H1 (cell line): ENCODE measurements at regions not wholly inside any gene's neighbourhood (a gene's known extent, or its start where the extent isn't known, plus 50 kb on each side); places are given as distances from the start of the nearest gene placed in this dataset.

ENCODE experiments used
- CTCF ChIA-PET: fragments of 300-600 bp; sonication (Branson Sonifier 250); formaldehyde crosslinking; loops from one replicate; lab custom pipeline; 2021; ENCODE audit not compliant: partially characterized antibody; lab: Charles Lee
- POLR2A ChIA-PET: fragments of 300-600 bp; sonication (Branson Sonifier 250); formaldehyde crosslinking; loops from one replicate; lab custom pipeline; 2021; ENCODE audit warnings: inconsistent platforms; ENCODE audit not compliant: partially characterized antibody; lab: Charles Lee
- DNase-seq, 2 experiments: peaks; one replicate each; pipeline versions ENCODE4 v3.0.0 to v3.0.0-alpha.2; 2010 to 2022; ENCODE audit warnings: low spot score in 2 of 2, low read depth in 1 of 2, mixed read lengths in 1 of 2
- FAIRE-seq: peaks from 2 replicates; lab custom pipeline; 2011; peaks lifted over from hg19 to GRCh38; lab: Jason Lieb, UNC
- H2AFZ ChIP-seq: 2 replicates; pipeline ENCODE4 v1.8.1; 2012; ENCODE audit warnings: low read length, inconsistent platforms
- H2AK5ac ChIP-seq: 2 replicates; pipeline ENCODE4 v1.6.1; 2013; ENCODE audit warnings: low read depth, low read length
- H2BK120ac ChIP-seq: replicated peaks from 2 replicates; pipeline ENCODE3; 2013; ENCODE audit warnings: low read depth, low read length, inconsistent platforms
- H2BK12ac ChIP-seq: 2 replicates; pipeline ENCODE4 v1.6.1; 2013; ENCODE audit warnings: low read depth, low read length
- H2BK15ac ChIP-seq: 2 replicates; pipeline ENCODE4 v1.6.1; 2013; ENCODE audit warnings: low read length
- H2BK20ac ChIP-seq: 2 replicates; pipeline ENCODE4 v1.6.1; 2013; ENCODE audit warnings: low read length
- H2BK5ac ChIP-seq: 2 replicates; pipeline ENCODE4 v1.6.1; 2013; ENCODE audit warnings: low read depth, low read length
- H3K14ac ChIP-seq: 2 replicates; pipeline ENCODE4 v1.6.1; 2013; ENCODE audit warnings: inconsistent platforms; ENCODE audit not compliant: insufficient read length
- H3K18ac ChIP-seq: 2 replicates; pipeline ENCODE4 v1.6.1; 2013; ENCODE audit warnings: low read length; ENCODE audit errors: extremely low read depth
- H3K23ac ChIP-seq: 2 replicates; pipeline ENCODE4 v1.6.1; 2013; ENCODE audit warnings: inconsistent platforms; ENCODE audit not compliant: insufficient read length
- H3K23me2 ChIP-seq: 2 replicates; pipeline ENCODE4 v1.6.1; 2013; ENCODE audit warnings: low read depth, low read length
- H3K27ac ChIP-seq: 2 replicates; pipeline ENCODE4 v1.6.1; 2011; ENCODE audit warnings: low read depth, low read length, inconsistent platforms
- H3K27me3 ChIP-seq, 4 experiments: replicated peaks in 1 of 4; 1 replicate in 1 of 4; 2 replicates in 3 of 4; pipeline versions ENCODE4 v1.6.1 to v1.8.1; 2011 to 2013; ENCODE audit warnings: low read length in 3 of 4, mild to moderate bottlenecking in 3 of 4, inconsistent platforms in 2 of 4, mixed read lengths in 2 of 4, moderate library complexity in 1 of 4; ENCODE audit not compliant: control insufficient read depth in 3 of 4, insufficient read depth in 3 of 4; ENCODE audit errors: extremely low read depth in 1 of 4
- H3K36me3 ChIP-seq, 4 experiments: 2 replicates each; pipeline versions ENCODE4 v1.6.1 to v1.8.1; 2011 to 2013; ENCODE audit warnings: mild to moderate bottlenecking in 4 of 4, low read length in 3 of 4, moderate library complexity in 2 of 4, control low read depth in 1 of 4, inconsistent platforms in 1 of 4; ENCODE audit not compliant: insufficient read depth in 4 of 4, control insufficient read depth in 2 of 4
- H3K4ac ChIP-seq: replicated peaks from 2 replicates; pipeline ENCODE3; 2013; ENCODE audit warnings: low read length, low read depth, mixed read lengths, inconsistent platforms; ENCODE audit not compliant: insufficient read length
- H3K4me1 ChIP-seq, 4 experiments: replicated peaks in 1 of 4; 1 replicate in 1 of 4; 2 replicates in 3 of 4; pipeline versions ENCODE4 v1.6.1 to v1.8.1; 2011 to 2013; ENCODE audit warnings: low read length in 3 of 4, inconsistent platforms in 2 of 4, mixed read lengths in 1 of 4; ENCODE audit not compliant: insufficient read depth in 4 of 4, control insufficient read depth in 3 of 4
- H3K4me2 ChIP-seq, 2 experiments: 2 replicates each; pipeline versions ENCODE4 v1.6.1 to v1.8.1; 2011 to 2013; ENCODE audit warnings: low read depth in 2 of 2, low read length in 2 of 2, control low read depth in 1 of 2, inconsistent platforms in 1 of 2, mild to moderate bottlenecking in 1 of 2; ENCODE audit not compliant: insufficient read depth in 1 of 2
- H3K4me3 ChIP-seq, 4 experiments: fragments of 200-600, 300-600 bp in 1 of 4; sonication (generic), shearing (Covaris generic), sonication (Bioruptor Twin) in 1 of 4; 2 replicates each; pipeline versions ENCODE4 v1.5.1 to v1.8.1; 2011 to 2016; ENCODE audit warnings: low read length in 4 of 4, low read depth in 3 of 4, control low read depth in 2 of 4, inconsistent platforms in 2 of 4, mild to moderate bottlenecking in 2 of 4, mixed read lengths in 1 of 4, moderate library complexity in 1 of 4; ENCODE audit not compliant: insufficient read depth in 2 of 4; ENCODE audit errors: extremely low read depth in 1 of 4
- H3K56ac ChIP-seq: replicated peaks from 2 replicates; pipeline ENCODE3; 2013; ENCODE audit warnings: low read depth, mild to moderate bottlenecking, mixed read lengths, low read length, inconsistent platforms; ENCODE audit not compliant: insufficient read length
- H3K79me1 ChIP-seq: 2 replicates; pipeline ENCODE4 v1.6.1; 2013; ENCODE audit warnings: low read depth, low read length, control low read depth
- H3K79me2 ChIP-seq, 2 experiments: 2 replicates each; pipeline versions ENCODE4 v1.6.1 to v1.8.1; 2012 to 2013; ENCODE audit warnings: low read length in 2 of 2, mild to moderate bottlenecking in 2 of 2, inconsistent platforms in 1 of 2; ENCODE audit not compliant: insufficient read depth in 2 of 2, control insufficient read depth in 1 of 2
- H3K9ac ChIP-seq, 4 experiments: replicated peaks in 1 of 4; 1 replicate in 1 of 4; 2 replicates in 3 of 4; pipeline versions ENCODE4 v1.6.1 to v1.8.1; 2011 to 2013; ENCODE audit warnings: low read depth in 3 of 4, low read length in 3 of 4, control low read depth in 2 of 4, mild to moderate bottlenecking in 2 of 4, moderate library complexity in 2 of 4, inconsistent platforms in 1 of 4; ENCODE audit errors: extremely low read depth in 1 of 4
- H3K9me3 ChIP-seq, 2 experiments: 2 replicates each; pipeline versions ENCODE4 v1.6.1 to v1.8.1; 2012 to 2013; ENCODE audit warnings: mild to moderate bottlenecking in 2 of 2, moderate library complexity in 2 of 2, control low read depth in 1 of 2, inconsistent platforms in 1 of 2, low read depth in 1 of 2, low read length in 1 of 2, mixed read lengths in 1 of 2; ENCODE audit not compliant: insufficient read depth in 2 of 2
- H4K20me1 ChIP-seq, 2 experiments: replicated peaks in 1 of 2; 2 replicates each; pipeline versions ENCODE3 to v1.8.1; 2011 to 2013; ENCODE audit warnings: inconsistent platforms in 2 of 2, low read length in 2 of 2, mild to moderate bottlenecking in 1 of 2; ENCODE audit not compliant: insufficient read depth in 2 of 2, control insufficient read depth in 1 of 2
- H4K5ac ChIP-seq: 2 replicates; pipeline ENCODE4 v1.6.1; 2013; ENCODE audit warnings: low read length, low read depth, mixed read lengths, inconsistent platforms; ENCODE audit not compliant: insufficient read length
- H4K8ac ChIP-seq: 2 replicates; pipeline ENCODE4 v1.8.0; 2013; ENCODE audit warnings: mild to moderate bottlenecking, moderate library complexity, low read length, inconsistent platforms; ENCODE audit not compliant: insufficient read depth; ENCODE audit errors: extremely low read depth
- H4K91ac ChIP-seq: replicated peaks from 2 replicates; pipeline ENCODE3; 2013; ENCODE audit warnings: low read length, mixed read lengths, inconsistent platforms; ENCODE audit not compliant: insufficient read length
- ATF2 ChIP-seq: IDR thresholded peaks from 2 replicates; pipeline ENCODE4 v1.6.1; 2012; ENCODE audit warnings: low read length, inconsistent platforms
- CTCF ChIP-seq, 3 experiments: IDR thresholded peaks; 1 replicate in 2 of 3; 2 replicates in 1 of 3; pipeline versions ENCODE4 v1.5.1 to v1.6.1; 2011; ENCODE audit warnings: low read length in 3 of 3, mild to moderate bottlenecking in 3 of 3, inconsistent platforms in 2 of 3, low read depth in 1 of 3, moderate library complexity in 1 of 3; ENCODE audit not compliant: insufficient read depth in 1 of 3; ENCODE audit errors: control extremely low read depth in 1 of 3
- GABPA ChIP-seq: IDR thresholded peaks from 2 replicates; pipeline ENCODE4 v1.6.1; 2011; ENCODE audit warnings: mild to moderate bottlenecking, low read length, moderate library complexity, borderline replicate concordance; ENCODE audit not compliant: insufficient read depth
- POLR2AphosphoS5 ChIP-seq: IDR thresholded peaks from 2 replicates; pipeline ENCODE4 v1.6.1; 2011; ENCODE audit warnings: low read depth, low read length
- RAD21 ChIP-seq, 2 experiments: IDR thresholded peaks in 1 of 2; conservative IDR thresholded peaks in 1 of 2; 2 replicates each; pipeline ENCODE4 v1.6.1; 2011; ENCODE audit warnings: low read depth in 2 of 2, low read length in 2 of 2, improper control_type of control experiment in 1 of 2, inconsistent platforms in 1 of 2, mild to moderate bottlenecking in 1 of 2, moderate library complexity in 1 of 2
- RBBP5 ChIP-seq: IDR thresholded peaks from 2 replicates; pipeline ENCODE4 v1.7.1; 2012; ENCODE audit warnings: low read depth, mild to moderate bottlenecking, inconsistent platforms, low read length, moderate library complexity, borderline replicate concordance
- RNF2 ChIP-seq: fragments of 200-900, 300-1000 bp; sonication (generic); IDR thresholded peaks from 2 replicates; pipeline ENCODE4 v1.7.1; 2016; ENCODE audit warnings: borderline replicate concordance, low read depth, mild to moderate bottlenecking, antibody characterized with exemption, low read length; ENCODE audit not compliant: poor library complexity, severe bottlenecking; ENCODE audit errors: missing control alignments
- SRF ChIP-seq: IDR thresholded peaks from 2 replicates; pipeline ENCODE4 v1.6.1; 2011; ENCODE audit warnings: mild to moderate bottlenecking, low read depth, low read length, moderate library complexity
- TAF1 ChIP-seq: IDR thresholded peaks from 2 replicates; pipeline ENCODE4 v1.6.1; 2011; ENCODE audit warnings: mild to moderate bottlenecking, low read depth, low read length
- TEAD4 ChIP-seq: IDR thresholded peaks from 2 replicates; pipeline ENCODE4 v1.6.1; 2012; ENCODE audit warnings: low read depth, low read length, inconsistent platforms, mixed read lengths
- WGBS, 2 experiments: shearing (Covaris generic) in 1 of 2; methylation state at CpG; one replicate each; pipeline versions ENCODE4 v1.1.6 to v1.1.7; 2013 to 2015; ENCODE audit warnings: low lambda C conversion rate in 2 of 2, mixed read lengths in 2 of 2, inconsistent platforms in 1 of 2, low coverage in 1 of 2, missing lambda C conversion rate in 1 of 2; ENCODE audit not compliant: insufficient replicate concordance in 2 of 2, insufficient coverage in 1 of 2, insufficient read length in 1 of 2; ENCODE audit errors: extremely low coverage in 1 of 2, missing lambda C conversion rate in 1 of 2; 5-methylcytosine and 5-hydroxymethylcytosine counted together

GRCh38 chr12:71304306-71304705 lies 135.3 kb upstream of the LGR5 start:
- no peak overlapping the region for H2BK12ac ChIP-seq
- no peaks in the 10 kb centered on the region for H3K4me1 ChIP-seq
- H3K14ac ChIP-seq: no peak overlapping the region
- H3K27me3 ChIP-seq: no peaks in the 10 kb centered on the region
- no peak for FAIRE-seq
- no peak overlapping the region for H4K8ac ChIP-seq
- no peak for DNase-seq
- no peaks in the 10 kb centered on the region for H3K79me2 ChIP-seq
- no peak overlapping the region for H4K91ac ChIP-seq
- POLR2A ChIA-PET: no interaction called here
- no peak overlapping the region for H3K56ac ChIP-seq
- no peaks in the 10 kb centered on the region for H3K36me3 ChIP-seq
- no peaks in the 10 kb centered on the region for H3K79me1 ChIP-seq
- H2AK5ac ChIP-seq: no peak overlapping the region
- CTCF ChIA-PET: no interaction called here
- H2BK15ac ChIP-seq: no peak overlapping the region
- H2BK5ac ChIP-seq: no peak overlapping the region
- H4K20me1 ChIP-seq: no peaks in the 10 kb centered on the region
- H3K4me2 ChIP-seq: no peak overlapping the region
- H3K18ac ChIP-seq: no peak overlapping the region
- no peak overlapping the region for H3K23ac ChIP-seq
- no peak overlapping the region for H2BK20ac ChIP-seq
- H4K5ac ChIP-seq: no peak overlapping the region
- H3K4me3 ChIP-seq: no peak overlapping the region
- no peak overlapping the region for H3K9ac ChIP-seq
- H3K23me2 ChIP-seq: no peaks in the 10 kb centered on the region
- WGBS, 2 experiments: 87% methylated on average over 3 of the region's 3 CpGs; no CpG with 5 or more reads in 1 of the 2 experiments
- H2AFZ ChIP-seq: no peak overlapping the region
- H3K27ac ChIP-seq: no peak overlapping the region
- H3K4ac ChIP-seq: no peak overlapping the region
- no peak overlapping the region for H2BK120ac ChIP-seq
- no peaks in the 10 kb centered on the region for H3K9me3 ChIP-seq
- no peak for TF ChIP-seq GABPA
- no peak for TF ChIP-seq TAF1
- TF ChIP-seq POLR2AphosphoS5: no peak
- no peak for TF ChIP-seq TEAD4
- no peak for TF ChIP-seq SRF
- no peak for TF ChIP-seq RNF2
- TF ChIP-seq RAD21 (IDR thresholded peaks at IDR 0.05 in 1 of 2, conservative IDR thresholded peaks at IDR 0.05 in 1 of 2; ENCODE audit: low read depth in 2 of 2, low read length in 2 of 2): no peak
- no peak for TF ChIP-seq CTCF (IDR thresholded peaks at IDR 0.05; ENCODE audit: control extremely low read depth in 1 of 3, insufficient read depth in 1 of 3, low read depth in 1 of 3, low read length in 3 of 3)
- TF ChIP-seq RBBP5: no peak
- TF ChIP-seq ATF2: no peak
